Testis (tissue), 2 donors: ENCODE measurements at regions not wholly inside any gene's neighbourhood (a gene's known extent, or its start where the extent isn't known, plus 50 kb on each side); places are given as distances from the start of the nearest gene placed in this dataset.

Experiments used
- POLR2A ChIP-seq: fragments of 450-650 bp; IDR thresholded peaks from one replicate; pipeline ENCODE4 v1.6.1; 2017; ENCODE audit warnings: antibody characterized with exemption, mild to moderate bottlenecking, moderate library complexity
- TF ChIP-seq, protein P1 (sequence below), 3 experiments: fragments of 450-650 bp in 2 of 3; fragments of 200-600 bp in 1 of 3; sonication (generic) in 1 of 3; IDR thresholded peaks; one replicate each; pipeline ENCODE4 v1.5.1; 2016 to 2019; ENCODE audit warnings: antibody characterized with exemption in 3 of 3, mild to moderate bottlenecking in 2 of 3, moderate library complexity in 1 of 3

- TF ChIP-seq, protein P1, sequence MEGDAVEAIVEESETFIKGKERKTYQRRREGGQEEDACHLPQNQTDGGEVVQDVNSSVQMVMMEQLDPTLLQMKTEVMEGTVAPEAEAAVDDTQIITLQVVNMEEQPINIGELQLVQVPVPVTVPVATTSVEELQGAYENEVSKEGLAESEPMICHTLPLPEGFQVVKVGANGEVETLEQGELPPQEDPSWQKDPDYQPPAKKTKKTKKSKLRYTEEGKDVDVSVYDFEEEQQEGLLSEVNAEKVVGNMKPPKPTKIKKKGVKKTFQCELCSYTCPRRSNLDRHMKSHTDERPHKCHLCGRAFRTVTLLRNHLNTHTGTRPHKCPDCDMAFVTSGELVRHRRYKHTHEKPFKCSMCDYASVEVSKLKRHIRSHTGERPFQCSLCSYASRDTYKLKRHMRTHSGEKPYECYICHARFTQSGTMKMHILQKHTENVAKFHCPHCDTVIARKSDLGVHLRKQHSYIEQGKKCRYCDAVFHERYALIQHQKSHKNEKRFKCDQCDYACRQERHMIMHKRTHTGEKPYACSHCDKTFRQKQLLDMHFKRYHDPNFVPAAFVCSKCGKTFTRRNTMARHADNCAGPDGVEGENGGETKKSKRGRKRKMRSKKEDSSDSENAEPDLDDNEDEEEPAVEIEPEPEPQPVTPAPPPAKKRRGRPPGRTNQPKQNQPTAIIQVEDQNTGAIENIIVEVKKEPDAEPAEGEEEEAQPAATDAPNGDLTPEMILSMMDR (IDR thresholded peaks at IDR 0.05), result no peak
- no peak for TF ChIP-seq POLR2A
Observed at GRCh38 chr4:86542319-86543027, 51.6 kb upstream of the PTPN13 start.
